ENCODE measurements at regions not wholly inside any gene's neighbourhood (a gene's known extent, or its start where the extent isn't known, plus 50 kb on each side); places are given as distances from the start of the nearest gene placed in this dataset.

DNA sequence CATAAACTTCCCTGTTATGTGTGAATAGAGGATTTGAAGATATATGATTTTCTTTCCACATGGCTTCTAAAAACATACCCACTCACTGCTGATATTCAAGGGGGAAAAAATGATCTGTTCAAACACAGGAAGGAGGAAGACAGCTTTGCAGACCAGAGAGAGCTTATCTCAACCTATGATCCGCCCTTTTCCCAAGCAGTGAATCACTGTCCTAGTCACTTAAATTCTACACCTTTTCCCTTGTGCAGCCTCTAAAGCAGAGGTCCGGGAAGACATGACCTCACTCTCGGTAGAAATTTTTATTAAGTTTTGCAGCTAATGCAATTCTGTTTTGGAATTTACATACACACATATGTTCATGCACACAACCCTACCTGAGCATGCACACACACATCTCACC lies 197.2 kb downstream of the DIRAS2 start:
- H3K9me3 Mint-ChIP-seq (ENCODE audit: low read depth): no peaks in the 10 kb centered on the region
- H3K27ac Mint-ChIP-seq: no peak overlapping the region
- TF ChIP-seq, protein P1, sequence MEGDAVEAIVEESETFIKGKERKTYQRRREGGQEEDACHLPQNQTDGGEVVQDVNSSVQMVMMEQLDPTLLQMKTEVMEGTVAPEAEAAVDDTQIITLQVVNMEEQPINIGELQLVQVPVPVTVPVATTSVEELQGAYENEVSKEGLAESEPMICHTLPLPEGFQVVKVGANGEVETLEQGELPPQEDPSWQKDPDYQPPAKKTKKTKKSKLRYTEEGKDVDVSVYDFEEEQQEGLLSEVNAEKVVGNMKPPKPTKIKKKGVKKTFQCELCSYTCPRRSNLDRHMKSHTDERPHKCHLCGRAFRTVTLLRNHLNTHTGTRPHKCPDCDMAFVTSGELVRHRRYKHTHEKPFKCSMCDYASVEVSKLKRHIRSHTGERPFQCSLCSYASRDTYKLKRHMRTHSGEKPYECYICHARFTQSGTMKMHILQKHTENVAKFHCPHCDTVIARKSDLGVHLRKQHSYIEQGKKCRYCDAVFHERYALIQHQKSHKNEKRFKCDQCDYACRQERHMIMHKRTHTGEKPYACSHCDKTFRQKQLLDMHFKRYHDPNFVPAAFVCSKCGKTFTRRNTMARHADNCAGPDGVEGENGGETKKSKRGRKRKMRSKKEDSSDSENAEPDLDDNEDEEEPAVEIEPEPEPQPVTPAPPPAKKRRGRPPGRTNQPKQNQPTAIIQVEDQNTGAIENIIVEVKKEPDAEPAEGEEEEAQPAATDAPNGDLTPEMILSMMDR (IDR thresholded peaks at IDR 0.05; ENCODE audit: unreplicated experiment): no peak
- H3K36me3 Mint-ChIP-seq (ENCODE audit: insufficient read depth): no peaks in the 10 kb centered on the region
- peaks cover 39% of the 10 kb centered on the region for H3K27me3 Mint-ChIP-seq
- H3K4me3 Mint-ChIP-seq (ENCODE audit: low read depth): no peak overlapping the region
- H3K4me1 Mint-ChIP-seq (ENCODE audit: low read depth): peaks cover 6% of the 10 kb centered on the region
- no peak for DNase-seq (ENCODE audit: low spot score, unreplicated experiment)

- no peaks in the 10 kb centered on the region for H3K9me3 Mint-ChIP-seq (ENCODE audit: low read depth)
- H3K27me3 Mint-ChIP-seq: peaks cover 42% of the 10 kb centered on the region
- H3K36me3 Mint-ChIP-seq (ENCODE audit: insufficient read depth): no peaks in the 10 kb centered on the region
- no peak for DNase-seq (ENCODE audit: low spot score, unreplicated experiment)
- H3K4me3 Mint-ChIP-seq (ENCODE audit: low read depth): no peak overlapping the region
- H3K4me1 Mint-ChIP-seq (ENCODE audit: low read depth): peaks cover 6% of the 10 kb centered on the region
- no peak overlapping the region for H3K27ac Mint-ChIP-seq
- TF ChIP-seq, protein P1 (IDR thresholded peaks at IDR 0.05; ENCODE audit: unreplicated experiment): no peak
Measured at GRCh38 chr9:90446200-90446948, 196.2 kb downstream of the DIRAS2 start.

- H3K36me3 Mint-ChIP-seq (ENCODE audit: insufficient read depth): no peaks in the 10 kb centered on the region
- H3K4me3 Mint-ChIP-seq (ENCODE audit: low read depth): no peak overlapping the region
- TF ChIP-seq, protein P1 (IDR thresholded peaks at IDR 0.05; ENCODE audit: unreplicated experiment): no peak
- no peak overlapping the region for H3K27ac Mint-ChIP-seq
- peaks cover 39% of the 10 kb centered on the region for H3K27me3 Mint-ChIP-seq
- no peaks in the 10 kb centered on the region for H3K4me1 Mint-ChIP-seq (ENCODE audit: low read depth)
- DNase-seq (ENCODE audit: low spot score, unreplicated experiment): no peak
- no peaks in the 10 kb centered on the region for H3K9me3 Mint-ChIP-seq (ENCODE audit: low read depth)
Measured at GRCh38 chr9:90447773-90448172, 194.9 kb downstream of the DIRAS2 start.

- Mint-ChIP-seq H3K9me3 (ENCODE audit: low read depth) (no peaks in the 10 kb centered on the region), H3K36me3 (ENCODE audit: insufficient read depth) (no peaks in the 10 kb centered on the region), H3K4me1 (ENCODE audit: low read depth) (no peaks in the 10 kb centered on the region), H3K4me3 (ENCODE audit: low read depth) (no peak overlapping the region), H3K27me3 (peaks cover 26% of the 10 kb centered on the region), H3K27ac (no peak overlapping the region)
- DNase-seq (ENCODE audit: low spot score, unreplicated experiment): no peak
- TF ChIP-seq, protein P1 (IDR thresholded peaks at IDR 0.05; ENCODE audit: unreplicated experiment): no peak
Measured at GRCh38 chr9:90449213-90449925, 193.3 kb downstream of the DIRAS2 start.

DNA sequence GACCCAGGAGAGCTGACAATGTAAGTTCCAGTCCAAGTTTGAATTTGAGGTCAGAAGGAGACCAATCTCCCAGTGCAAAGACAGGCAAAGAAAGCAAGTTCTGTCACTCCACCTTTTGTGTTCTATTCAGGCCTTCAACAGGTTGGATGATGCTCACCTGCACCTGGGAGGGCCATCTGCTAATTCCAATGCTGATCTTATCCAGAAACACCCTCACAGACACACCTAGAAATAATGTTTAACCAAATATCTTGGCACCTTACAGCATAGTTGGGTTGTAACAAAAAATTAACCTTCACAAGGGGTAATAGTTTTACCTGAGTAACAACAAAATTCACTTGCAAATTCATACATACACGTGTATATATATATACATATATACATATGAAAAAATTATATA lies 190.8 kb downstream of the DIRAS2 start:
- no peak for DNase-seq (ENCODE audit: low spot score, unreplicated experiment)
- Mint-ChIP-seq H3K27me3 (peaks cover 12% of the 10 kb centered on the region), H3K27ac (no peak overlapping the region), H3K36me3 (ENCODE audit: insufficient read depth) (no peaks in the 10 kb centered on the region), H3K9me3 (ENCODE audit: low read depth) (no peaks in the 10 kb centered on the region), H3K4me1 (ENCODE audit: low read depth) (no peaks in the 10 kb centered on the region), H3K4me3 (ENCODE audit: low read depth) (no peak overlapping the region)
- TF ChIP-seq, protein P1 (IDR thresholded peaks at IDR 0.05; ENCODE audit: unreplicated experiment): no peak
